SK-N-SH treated with all-trans-retinoic acid at 6 μM for 48 hours (cell line): ENCODE measurements at regions not wholly inside any gene's neighbourhood (a gene's known extent, or its start where the extent isn't known, plus 50 kb on each side); places are given as distances from the start of the nearest gene placed in this dataset.

Experiments used
- ARNTL ChIP-seq: fragments of 450-650 bp; formaldehyde crosslinking; IDR thresholded peaks from 2 replicates; pipeline ENCODE4 v1.5.0; 2020; ENCODE audit warnings: low read depth, mild to moderate bottlenecking, moderate library complexity, borderline replicate concordance
- CSDC2 ChIP-seq: fragments of 250-450 bp; sonication (Bioruptor Pico); IDR thresholded peaks from 2 replicates; pipeline ENCODE4 v1.5.0; 2020; ENCODE audit warnings: mild to moderate bottlenecking, moderate library complexity
- ESRRG ChIP-seq: fragments of 250-450 bp; sonication (Bioruptor Pico); IDR thresholded peaks from 2 replicates; pipeline ENCODE4 v1.6.1; 2021; ENCODE audit warnings: mild to moderate bottlenecking
- ISL1 ChIP-seq: fragments of 250-450 bp; sonication (Bioruptor Pico); IDR thresholded peaks from 2 replicates; pipeline ENCODE4 v2.1.2; 2022; ENCODE audit warnings: mild to moderate bottlenecking, moderate library complexity
- RARB ChIP-seq: fragments of 250-450 bp; sonication (Bioruptor Pico); IDR thresholded peaks from 2 replicates; pipeline ENCODE4 v1.8.0; 2021; ENCODE audit warnings: mild to moderate bottlenecking, moderate library complexity
- ZC3H10 ChIP-seq: fragments of 250-450 bp; sonication (Bioruptor Pico); IDR thresholded peaks from 2 replicates; pipeline ENCODE4 v1.5.1; 2021; ENCODE audit warnings: mild to moderate bottlenecking, moderate library complexity
- ZFP3 ChIP-seq: fragments of 250-450 bp; sonication (Bioruptor Pico); IDR thresholded peaks from 2 replicates; pipeline ENCODE4 v1.5.0; 2020; ENCODE audit warnings: mild to moderate bottlenecking, moderate library complexity
- ZFP30 ChIP-seq: fragments of 450-650 bp; formaldehyde crosslinking; IDR thresholded peaks from 2 replicates; pipeline ENCODE4 v1.5.0; 2022; ENCODE audit warnings: mild to moderate bottlenecking, moderate library complexity
- ZNF70 ChIP-seq: fragments of 450-650 bp; formaldehyde crosslinking; IDR thresholded peaks from 2 replicates; pipeline ENCODE4 v1.5.0; 2020; ENCODE audit warnings: mild to moderate bottlenecking, moderate library complexity
- ZNF8 ChIP-seq: fragments of 450-650 bp; formaldehyde crosslinking; IDR thresholded peaks from 2 replicates; pipeline ENCODE4 v1.5.0; 2020; ENCODE audit warnings: mild to moderate bottlenecking, moderate library complexity
- TF ChIP-seq, protein P1 (sequence below): fragments of 250-450 bp; sonication (Bioruptor Pico); IDR thresholded peaks from 2 replicates; pipeline ENCODE4 v1.8.0; 2020; ENCODE audit warnings: mild to moderate bottlenecking, moderate library complexity, borderline replicate concordance
- TF ChIP-seq, protein P2 (sequence below): fragments of 250-450 bp; sonication (Bioruptor Pico); IDR thresholded peaks from 2 replicates; pipeline ENCODE4 v1.5.1; 2021; ENCODE audit warnings: mild to moderate bottlenecking, moderate library complexity
- TF ChIP-seq, protein P3 (sequence below): fragments of 250-450 bp; sonication (Bioruptor Pico); IDR thresholded peaks from 2 replicates; pipeline ENCODE4 v1.5.0; 2020; ENCODE audit warnings: mild to moderate bottlenecking, moderate library complexity

DNA sequence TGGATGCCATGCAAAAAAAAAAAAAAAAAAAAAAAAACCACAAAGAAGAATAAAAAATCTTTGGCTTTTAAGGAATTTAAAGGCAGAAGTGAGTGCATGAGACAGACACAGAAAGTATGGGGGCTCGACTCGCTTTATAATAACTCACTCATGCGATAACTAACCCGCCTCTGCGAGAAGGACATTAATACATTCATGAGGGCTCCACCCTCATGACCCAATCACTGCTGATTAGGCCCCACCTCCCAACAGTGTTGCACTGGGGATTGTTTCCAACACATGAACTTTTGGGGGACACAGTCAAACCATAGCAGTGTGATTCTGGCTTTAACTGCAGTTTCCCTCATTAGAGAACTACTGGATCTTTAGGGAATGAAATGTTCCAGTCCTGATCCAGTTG lies 78.1 kb downstream of the QDPR start:
- no peak for TF ChIP-seq ZC3H10 (CRISPR knock-in tag)
- TF ChIP-seq RARB (CRISPR knock-in tag), result no peak
- TF ChIP-seq ARNTL (CRISPR knock-in tag), result no peak
- TF ChIP-seq, protein P1, sequence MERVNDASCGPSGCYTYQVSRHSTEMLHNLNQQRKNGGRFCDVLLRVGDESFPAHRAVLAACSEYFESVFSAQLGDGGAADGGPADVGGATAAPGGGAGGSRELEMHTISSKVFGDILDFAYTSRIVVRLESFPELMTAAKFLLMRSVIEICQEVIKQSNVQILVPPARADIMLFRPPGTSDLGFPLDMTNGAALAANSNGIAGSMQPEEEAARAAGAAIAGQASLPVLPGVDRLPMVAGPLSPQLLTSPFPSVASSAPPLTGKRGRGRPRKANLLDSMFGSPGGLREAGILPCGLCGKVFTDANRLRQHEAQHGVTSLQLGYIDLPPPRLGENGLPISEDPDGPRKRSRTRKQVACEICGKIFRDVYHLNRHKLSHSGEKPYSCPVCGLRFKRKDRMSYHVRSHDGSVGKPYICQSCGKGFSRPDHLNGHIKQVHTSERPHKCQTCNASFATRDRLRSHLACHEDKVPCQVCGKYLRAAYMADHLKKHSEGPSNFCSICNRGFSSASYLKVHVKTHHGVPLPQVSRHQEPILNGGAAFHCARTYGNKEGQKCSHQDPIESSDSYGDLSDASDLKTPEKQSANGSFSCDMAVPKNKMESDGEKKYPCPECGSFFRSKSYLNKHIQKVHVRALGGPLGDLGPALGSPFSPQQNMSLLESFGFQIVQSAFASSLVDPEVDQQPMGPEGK (CRISPR knock-in tag), result no peak
- TF ChIP-seq ESRRG (CRISPR knock-in tag), result no peak
- TF ChIP-seq, protein P2, sequence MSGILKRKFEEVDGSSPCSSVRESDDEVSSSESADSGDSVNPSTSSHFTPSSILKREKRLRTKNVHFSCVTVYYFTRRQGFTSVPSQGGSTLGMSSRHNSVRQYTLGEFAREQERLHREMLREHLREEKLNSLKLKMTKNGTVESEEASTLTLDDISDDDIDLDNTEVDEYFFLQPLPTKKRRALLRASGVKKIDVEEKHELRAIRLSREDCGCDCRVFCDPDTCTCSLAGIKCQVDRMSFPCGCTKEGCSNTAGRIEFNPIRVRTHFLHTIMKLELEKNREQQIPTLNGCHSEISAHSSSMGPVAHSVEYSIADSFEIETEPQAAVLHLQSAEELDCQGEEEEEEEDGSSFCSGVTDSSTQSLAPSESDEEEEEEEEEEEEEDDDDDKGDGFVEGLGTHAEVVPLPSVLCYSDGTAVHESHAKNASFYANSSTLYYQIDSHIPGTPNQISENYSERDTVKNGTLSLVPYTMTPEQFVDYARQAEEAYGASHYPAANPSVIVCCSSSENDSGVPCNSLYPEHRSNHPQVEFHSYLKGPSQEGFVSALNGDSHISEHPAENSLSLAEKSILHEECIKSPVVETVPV, result no peak
- TF ChIP-seq, protein P3, sequence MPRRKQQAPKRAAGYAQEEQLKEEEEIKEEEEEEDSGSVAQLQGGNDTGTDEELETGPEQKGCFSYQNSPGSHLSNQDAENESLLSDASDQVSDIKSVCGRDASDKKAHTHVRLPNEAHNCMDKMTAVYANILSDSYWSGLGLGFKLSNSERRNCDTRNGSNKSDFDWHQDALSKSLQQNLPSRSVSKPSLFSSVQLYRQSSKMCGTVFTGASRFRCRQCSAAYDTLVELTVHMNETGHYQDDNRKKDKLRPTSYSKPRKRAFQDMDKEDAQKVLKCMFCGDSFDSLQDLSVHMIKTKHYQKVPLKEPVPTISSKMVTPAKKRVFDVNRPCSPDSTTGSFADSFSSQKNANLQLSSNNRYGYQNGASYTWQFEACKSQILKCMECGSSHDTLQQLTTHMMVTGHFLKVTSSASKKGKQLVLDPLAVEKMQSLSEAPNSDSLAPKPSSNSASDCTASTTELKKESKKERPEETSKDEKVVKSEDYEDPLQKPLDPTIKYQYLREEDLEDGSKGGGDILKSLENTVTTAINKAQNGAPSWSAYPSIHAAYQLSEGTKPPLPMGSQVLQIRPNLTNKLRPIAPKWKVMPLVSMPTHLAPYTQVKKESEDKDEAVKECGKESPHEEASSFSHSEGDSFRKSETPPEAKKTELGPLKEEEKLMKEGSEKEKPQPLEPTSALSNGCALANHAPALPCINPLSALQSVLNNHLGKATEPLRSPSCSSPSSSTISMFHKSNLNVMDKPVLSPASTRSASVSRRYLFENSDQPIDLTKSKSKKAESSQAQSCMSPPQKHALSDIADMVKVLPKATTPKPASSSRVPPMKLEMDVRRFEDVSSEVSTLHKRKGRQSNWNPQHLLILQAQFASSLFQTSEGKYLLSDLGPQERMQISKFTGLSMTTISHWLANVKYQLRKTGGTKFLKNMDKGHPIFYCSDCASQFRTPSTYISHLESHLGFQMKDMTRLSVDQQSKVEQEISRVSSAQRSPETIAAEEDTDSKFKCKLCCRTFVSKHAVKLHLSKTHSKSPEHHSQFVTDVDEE (CRISPR knock-in tag), result no peak
- TF ChIP-seq ZFP30 (CRISPR knock-in tag), result no peak
- TF ChIP-seq CSDC2 (CRISPR knock-in tag), result no peak
- no peak for TF ChIP-seq ISL1 (CRISPR knock-in tag)
- no peak for TF ChIP-seq ZFP3 (CRISPR knock-in tag)
- no peak for TF ChIP-seq ZNF70
- no peak for TF ChIP-seq ZNF8 (CRISPR knock-in tag)
